Stimulated activated CD4-positive, alpha-beta T cell treated with anti-CD3 and anti-CD28 coated beads, Interleukin-4, amount 100 ng/mL, for 4 hours (primary cell): ENCODE measurements at regions not wholly inside any gene's neighbourhood (a gene's known extent, or its start where the extent isn't known, plus 50 kb on each side); places are given as distances from the start of the nearest gene placed in this dataset.

Experiments used
- DNase-seq, 2 experiments: peaks; one replicate each; pipeline ENCODE4 v3.0.0-alpha.2; 2020

- no peak for DNase-seq
Observed at GRCh38 chr1:36641776-36642175, 159.1 kb upstream of the CSF3R start.

- DNase-seq = no peak
Observed at GRCh38 chr1:36639461-36639860, 156.7 kb upstream of the CSF3R start.

GRCh38 chr1:36638268-36638667, 155.6 kb upstream of the CSF3R start:
- DNase-seq = no peak

- no peak for DNase-seq
Observed at GRCh38 chr1:36636206-36636605, 153.5 kb upstream of the CSF3R start.

GRCh38 chr1:36635284-36635683, 152.6 kb upstream of the CSF3R start:
- no peak for DNase-seq

GRCh38 chr1:36628804-36629203, 146.1 kb upstream of the CSF3R start:
- no peak for DNase-seq

- no peak for DNase-seq
Observed at GRCh38 chr1:36626435-36626834, 143.7 kb upstream of the CSF3R start.

- DNase-seq = no peak
Observed at GRCh38 chr1:36625935-36626310, 143.2 kb upstream of the CSF3R start.

- no peak for DNase-seq
Observed at GRCh38 chr1:36625253-36625934, 142.7 kb upstream of the CSF3R start.

- DNase-seq = no peak
Observed at GRCh38 chr1:36624466-36624865, 141.8 kb upstream of the CSF3R start.

- DNase-seq = no peak
Observed at GRCh38 chr1:36622741-36623648, 140.3 kb upstream of the CSF3R start.

- DNase-seq = no peak
Observed at GRCh38 chr1:36621531-36621930, 138.8 kb upstream of the CSF3R start.

GRCh38 chr1:36620142-36620541, 137.4 kb upstream of the CSF3R start:
- DNase-seq = no peak

GRCh38 chr1:36614991-36615390, 132.3 kb upstream of the CSF3R start:
- no peak for DNase-seq

- DNase-seq = no peak
Observed at GRCh38 chr1:36614571-36614970, 131.9 kb upstream of the CSF3R start.

- no peak for DNase-seq
Observed at GRCh38 chr1:36613721-36614120, 131.0 kb upstream of the CSF3R start.

GRCh38 chr1:36612881-36613280, 130.2 kb upstream of the CSF3R start:
- no peak for DNase-seq

GRCh38 chr1:36612121-36612520, 129.4 kb upstream of the CSF3R start:
- DNase-seq = no peak

- DNase-seq = peak in 1 of 2 experiments; percentile 8
Observed at GRCh38 chr1:36609241-36610027, 126.7 kb upstream of the CSF3R start.

- no peak for DNase-seq
Observed at GRCh38 chr1:36608272-36608671, 125.6 kb upstream of the CSF3R start.

GRCh38 chr1:36607263-36607651, 124.5 kb upstream of the CSF3R start:
- no peak for DNase-seq

- no peak for DNase-seq
Observed at GRCh38 chr1:36606641-36607262, 124.0 kb upstream of the CSF3R start.
